ENCODE measurements at regions not wholly inside any gene's neighbourhood (a gene's known extent, or its start where the extent isn't known, plus 50 kb on each side); places are given as distances from the start of the nearest gene placed in this dataset.

- no peak overlapping the region for H3K4me3 ChIP-seq (ENCODE audit: control insufficient read depth, low read depth, low read length)
- DNase-seq (ENCODE audit: low read depth): no peak
- TF ChIP-seq CTCF (conservative IDR thresholded peaks at IDR 0.05; ENCODE audit: control insufficient read depth, insufficient read depth, low read depth, low read length): no peak
Observed at GRCh38 chrX:69319376-69319775, 154.1 kb upstream of the PJA1 start.

DNA sequence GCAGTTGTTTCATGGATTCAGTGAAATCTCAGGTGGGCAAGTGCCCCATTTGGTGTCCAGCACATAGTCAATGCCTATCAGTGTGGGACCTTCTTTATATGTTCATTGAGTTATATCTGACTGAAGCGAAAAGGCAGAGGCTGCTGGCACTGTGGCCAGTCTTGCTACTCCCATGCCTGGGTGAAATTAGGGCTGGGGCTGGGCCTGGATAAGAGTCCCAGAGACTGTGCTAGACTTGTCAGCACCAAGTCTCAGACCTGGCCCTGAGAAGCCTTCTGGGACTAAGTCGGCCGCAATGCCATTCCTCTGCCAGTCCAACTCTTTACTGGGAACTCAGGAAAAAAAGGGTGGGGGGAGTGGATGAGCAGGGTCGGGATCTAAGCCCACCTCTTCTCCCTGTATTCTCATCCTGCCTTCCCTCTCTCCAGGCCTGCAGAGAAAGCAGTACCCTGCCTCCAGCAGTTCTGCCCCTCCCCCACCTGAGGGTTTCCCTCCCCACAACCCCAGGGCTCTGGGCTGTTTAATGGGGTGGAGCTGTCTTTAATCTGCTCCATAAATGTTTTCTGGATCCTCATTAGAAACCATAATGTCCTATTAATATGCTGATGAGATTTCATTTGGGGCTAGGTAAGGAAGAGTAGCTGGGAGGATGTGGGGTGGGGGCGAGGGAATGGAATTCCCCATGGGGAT, 153.5 kb upstream of the PJA1 start:
- TF ChIP-seq CTCF (conservative IDR thresholded peaks at IDR 0.05; ENCODE audit: control insufficient read depth, insufficient read depth, low read depth, low read length): no peak
- DNase-seq (ENCODE audit: low read depth): no peak
- no peak overlapping the region for H3K4me3 ChIP-seq (ENCODE audit: control insufficient read depth, low read depth, low read length)

GRCh38 chrX:69317721-69318120, 152.5 kb upstream of the PJA1 start:
- no peak for DNase-seq (ENCODE audit: low read depth)

DNA sequence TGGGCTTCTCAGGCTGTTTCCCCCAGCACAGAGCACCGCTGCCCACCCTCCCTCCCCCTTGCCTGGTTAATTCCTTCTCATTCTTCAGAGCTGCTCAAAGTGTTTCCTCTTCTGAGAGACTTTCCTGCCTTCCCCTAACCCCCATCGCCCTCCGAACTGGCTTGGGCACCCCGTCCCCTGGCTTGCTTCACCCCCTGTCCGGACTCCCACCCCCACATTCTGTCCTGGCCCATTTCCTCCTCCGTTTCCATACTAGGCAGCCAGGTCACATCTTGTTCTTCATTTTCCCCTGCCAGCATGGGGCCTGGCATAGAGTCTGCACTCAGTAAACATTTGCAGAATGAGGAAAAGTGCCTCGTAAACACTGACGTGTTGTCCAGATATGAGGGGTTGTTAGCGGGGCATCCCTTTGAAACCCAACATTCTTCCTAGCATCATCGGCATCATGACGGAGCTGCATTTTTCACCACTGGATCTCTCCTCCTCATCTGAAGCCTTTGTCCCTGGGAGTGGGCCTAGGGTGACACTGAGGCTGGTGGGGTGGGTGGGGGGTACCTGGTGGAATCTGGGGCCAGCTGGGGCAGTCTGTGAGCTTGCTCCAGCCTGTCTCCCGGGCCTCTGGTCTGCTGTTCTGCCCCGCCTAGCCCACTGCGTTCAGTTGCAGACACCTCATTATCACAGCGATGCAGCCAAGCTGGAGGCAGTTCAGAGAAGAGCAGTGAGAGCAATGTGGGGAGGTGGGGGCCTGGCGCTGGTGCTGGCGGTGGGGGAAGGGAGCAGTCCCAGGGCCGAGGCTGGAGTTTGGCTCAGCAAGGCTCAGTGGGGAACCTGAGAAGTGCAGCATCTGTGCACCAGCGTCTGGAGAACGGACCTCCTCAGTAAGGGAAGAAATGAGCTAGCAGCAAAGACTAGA, 149.4 kb upstream of the PJA1 start:
- no peak overlapping the region for H3K4me3 ChIP-seq (ENCODE audit: control insufficient read depth, low read depth, low read length)
- DNase-seq (ENCODE audit: low read depth): no peak
- TF ChIP-seq CTCF (conservative IDR thresholded peaks at IDR 0.05; ENCODE audit: control insufficient read depth, insufficient read depth, low read depth, low read length): no peak

More at GRCh38 chrX:69317721-69318120, 152.5 kb upstream of the PJA1 start:
- H3K4me3 ChIP-seq (ENCODE audit: control insufficient read depth, low read depth, low read length): no peak overlapping the region
- no peak for TF ChIP-seq CTCF (conservative IDR thresholded peaks at IDR 0.05; ENCODE audit: control insufficient read depth, insufficient read depth, low read depth, low read length)

DNA sequence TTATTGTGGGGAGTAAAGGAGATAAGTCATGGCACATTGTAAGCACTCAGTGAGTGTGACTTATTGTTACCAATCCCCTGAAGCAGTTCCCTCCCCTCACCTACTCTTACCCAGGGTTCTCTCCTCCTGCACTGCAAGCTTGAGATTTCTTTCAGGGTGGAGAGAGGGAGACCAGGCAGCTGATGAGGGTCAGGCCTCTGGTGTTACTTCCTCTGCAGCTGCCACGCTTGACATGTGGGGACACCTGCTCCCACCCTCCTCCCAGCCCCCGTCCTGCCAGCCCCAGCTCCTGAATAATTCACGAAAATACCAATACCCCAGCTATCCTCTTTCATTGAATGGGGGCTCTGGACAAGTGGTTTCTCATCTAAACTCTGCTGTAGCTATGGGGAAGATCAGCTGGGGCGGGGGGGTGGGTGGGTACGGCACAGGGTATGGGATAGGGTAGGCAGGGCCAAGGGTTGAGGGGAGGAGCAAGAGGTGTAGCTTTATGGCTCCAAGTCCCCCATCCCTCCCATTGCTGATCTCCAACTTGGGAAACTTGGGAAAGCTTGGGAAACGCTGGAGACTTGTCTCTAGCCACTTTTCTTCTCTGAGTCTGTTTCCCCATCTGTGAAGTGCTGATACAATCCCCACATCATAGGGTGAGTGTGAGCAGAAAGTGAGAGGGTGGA, 148.5 kb upstream of the PJA1 start:
- no peak for TF ChIP-seq CTCF (conservative IDR thresholded peaks at IDR 0.05; ENCODE audit: control insufficient read depth, insufficient read depth, low read depth, low read length)
- no peak for DNase-seq (ENCODE audit: low read depth)
- H3K4me3 ChIP-seq (ENCODE audit: control insufficient read depth, low read depth, low read length): no peak overlapping the region

DNA sequence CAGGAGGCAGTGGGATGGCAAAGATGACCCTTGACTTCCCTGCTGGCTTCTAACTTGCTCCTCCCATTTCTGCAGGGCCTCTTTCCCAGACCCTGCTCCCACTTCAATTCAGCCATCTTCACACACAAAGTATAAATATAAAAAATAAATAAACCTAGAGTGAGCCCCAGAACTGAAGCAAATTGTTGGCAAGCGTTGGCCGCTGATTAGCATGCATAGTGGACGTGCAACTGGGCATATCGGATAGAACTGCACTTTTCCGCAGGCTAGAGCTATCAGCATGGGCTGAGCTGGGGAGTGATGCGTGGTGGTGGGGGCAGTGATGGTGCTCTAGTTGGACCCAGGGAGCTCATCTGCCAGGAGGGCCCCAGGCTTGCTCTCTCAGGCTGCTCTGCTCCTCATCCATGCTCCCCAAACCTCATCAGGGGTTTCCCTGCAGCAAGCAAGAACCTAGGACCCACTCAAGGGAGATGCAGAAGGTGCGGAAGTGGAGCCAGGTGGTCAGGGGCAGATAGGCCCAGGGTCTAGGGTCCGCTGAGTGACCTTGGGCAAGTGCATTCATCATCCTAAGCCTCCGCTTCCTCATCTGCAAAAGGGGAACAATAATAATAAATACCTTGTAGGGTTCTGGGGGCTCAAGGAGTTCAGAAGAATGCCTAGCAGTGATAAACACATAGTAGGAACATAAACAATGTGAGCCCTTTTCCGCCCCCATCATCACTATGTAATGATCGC, 146.8 kb upstream of the PJA1 start:
- no peak for DNase-seq (ENCODE audit: low read depth)

More for the DNA sequence above, 146.8 kb upstream of the PJA1 start:
- H3K4me3 ChIP-seq (ENCODE audit: control insufficient read depth, low read depth, low read length): no peak overlapping the region
- no peak for TF ChIP-seq CTCF (conservative IDR thresholded peaks at IDR 0.05; ENCODE audit: control insufficient read depth, insufficient read depth, low read depth, low read length)

Measured in fibroblast of mammary gland (primary cell).